Keratinocyte (primary cell): ENCODE measurements at regions not wholly inside any gene's neighbourhood (a gene's known extent, or its start where the extent isn't known, plus 50 kb on each side); places are given as distances from the start of the nearest gene placed in this dataset.

Experiments used
- DNase-seq: peaks from one replicate; pipeline ENCODE4 v3.0.0-alpha.2; 2011; ENCODE audit warnings: low read depth, missing footprints, low spot score
- FAIRE-seq: peaks from 2 replicates; lab custom pipeline; 2011; peaks lifted over from hg19 to GRCh38; lab: Jason Lieb, UNC
- H2AFZ ChIP-seq: 2 replicates; pipeline ENCODE4 v1.6.0; 2012; ENCODE audit warnings: low read length, control low read depth, inconsistent platforms; ENCODE audit not compliant: control insufficient read depth
- H3K27ac ChIP-seq: 2 replicates; pipeline ENCODE4 v1.5.1; 2011; ENCODE audit warnings: low read length; ENCODE audit not compliant: control insufficient read depth, insufficient read depth
- H3K27me3 ChIP-seq: 3 replicates; pipeline ENCODE4 v1.6.0; 2011; ENCODE audit warnings: low read length; ENCODE audit not compliant: control insufficient read depth, insufficient read depth; ENCODE audit errors: extremely low read depth
- H3K36me3 ChIP-seq, 2 experiments: 2 replicates in 1 of 2; 3 replicates in 1 of 2; pipeline ENCODE4 v1.5.1; 2011; ENCODE audit warnings: low read length in 2 of 2, mild to moderate bottlenecking in 1 of 2; ENCODE audit not compliant: control insufficient read depth in 2 of 2, insufficient read depth in 2 of 2; ENCODE audit errors: extremely low read depth in 1 of 2
- H3K4me1 ChIP-seq: 3 replicates; pipeline ENCODE4 v1.5.1; 2011; ENCODE audit warnings: low read length; ENCODE audit not compliant: control insufficient read depth, insufficient read depth; ENCODE audit errors: extremely low read depth
- H3K4me2 ChIP-seq: 3 replicates; pipeline ENCODE4 v1.6.0; 2011; ENCODE audit warnings: low read depth, low read length; ENCODE audit not compliant: control insufficient read depth, insufficient read depth; ENCODE audit errors: extremely low read depth
- H3K4me3 ChIP-seq, 3 experiments: fragments of 200-600 bp in 1 of 3; sonication (generic) in 1 of 3; 2 replicates in 2 of 3; 3 replicates in 1 of 3; pipeline ENCODE4 v1.5.1; 2011 to 2016; ENCODE audit warnings: low read length in 3 of 3, mild to moderate bottlenecking in 3 of 3, control low read depth in 2 of 3, inconsistent platforms in 1 of 3, low read depth in 1 of 3, mixed read lengths in 1 of 3, mixed run types in 1 of 3, moderate library complexity in 1 of 3; ENCODE audit not compliant: control insufficient read depth in 2 of 3, insufficient read depth in 2 of 3; ENCODE audit errors: extremely low read depth in 1 of 3
- H3K79me2 ChIP-seq: 2 replicates; pipeline ENCODE4 v1.6.0; 2012; ENCODE audit warnings: low read length; ENCODE audit not compliant: control insufficient read depth, insufficient read depth
- H3K9ac ChIP-seq: 3 replicates; pipeline ENCODE4 v1.6.0; 2011; ENCODE audit warnings: low read length; ENCODE audit not compliant: control insufficient read depth, insufficient read depth; ENCODE audit errors: extremely low read depth
- H3K9me1 ChIP-seq: 3 replicates; pipeline ENCODE4 v1.6.0; 2011; ENCODE audit warnings: low read length; ENCODE audit not compliant: control insufficient read depth, insufficient read depth; ENCODE audit errors: extremely low read depth
- H3K9me3 ChIP-seq: 2 replicates; pipeline ENCODE4 v1.5.1; 2012; ENCODE audit warnings: low read depth, low read length; ENCODE audit not compliant: control insufficient read depth
- H4K20me1 ChIP-seq: 3 replicates; pipeline ENCODE4 v1.6.0; 2011; ENCODE audit warnings: low read length; ENCODE audit not compliant: control insufficient read depth, insufficient read depth; ENCODE audit errors: extremely low read depth
- CTCF ChIP-seq, 3 experiments: IDR thresholded peaks in 1 of 3; conservative IDR thresholded peaks in 1 of 3; optimal IDR thresholded peaks in 1 of 3; 2 replicates in 2 of 3; 3 replicates in 1 of 3; pipeline versions ENCODE3 to v1.5.1; 2011; ENCODE audit warnings: low read length in 3 of 3, mild to moderate bottlenecking in 3 of 3, moderate library complexity in 2 of 3, control low read depth in 1 of 3, inconsistent platforms in 1 of 3; ENCODE audit not compliant: insufficient read depth in 2 of 3; ENCODE audit errors: extremely low read depth in 1 of 3
- EZH2 ChIP-seq: IDR thresholded peaks from one replicate; pipeline ENCODE4 v1.6.1; 2012; ENCODE audit warnings: inconsistent platforms, mild to moderate bottlenecking, low read length, moderate library complexity
- dilution Hi-C: fragments of 300-500 bp; cut with MboI; formaldehyde crosslinking; loops from one replicate; pipeline ENCODE4 v1.7.0; 2020; ENCODE audit warnings: low sequenced_read_pairs; ENCODE audit not compliant: extremely low pct_ligation_motif_present

- Histone ChIP-seq H3K9ac (no peak overlapping the region), H3K4me1 (no peaks in the 10 kb centered on the region), H3K9me3 (no peaks in the 10 kb centered on the region), H3K9me1 (no peaks in the 10 kb centered on the region), H3K4me3 (no peak overlapping the region), H3K36me3 (no peaks in the 10 kb centered on the region), H3K79me2 (no peaks in the 10 kb centered on the region), H3K27ac (no peak overlapping the region), H3K4me2 (no peak overlapping the region), H3K27me3 (no peaks in the 10 kb centered on the region), H2AFZ (no peak overlapping the region), H4K20me1 (no peaks in the 10 kb centered on the region)
- DNase-seq = no peak
- dilution Hi-C loops = no loop called here
- TF ChIP-seq CTCF (optimal IDR thresholded peaks at IDR 0.05 in 1 of 3, IDR thresholded peaks at IDR 0.05 in 1 of 3, conservative IDR thresholded peaks at IDR 0.05 in 1 of 3; ENCODE audit: extremely low read depth in 1 of 3, insufficient read depth in 2 of 3, low read length in 3 of 3) (no peak), EZH2 (no peak)
- FAIRE-seq = no peak
These were observed 1242.0 kb downstream of the AMY1C start for GRCh38 chr1:104991702-104992101.

- Histone ChIP-seq H3K36me3 (no peaks in the 10 kb centered on the region), H4K20me1 (no peaks in the 10 kb centered on the region), H3K9ac (no peak overlapping the region), H2AFZ (no peak overlapping the region), H3K4me1 (no peaks in the 10 kb centered on the region), H3K9me1 (no peaks in the 10 kb centered on the region), H3K9me3 (peaks cover 2% of the 10 kb centered on the region), H3K27me3 (no peaks in the 10 kb centered on the region), H3K4me3 (no peak overlapping the region), H3K79me2 (no peaks in the 10 kb centered on the region), H3K27ac (no peak overlapping the region), H3K4me2 (no peak overlapping the region)
- TF ChIP-seq CTCF (optimal IDR thresholded peaks at IDR 0.05 in 1 of 3, IDR thresholded peaks at IDR 0.05 in 1 of 3, conservative IDR thresholded peaks at IDR 0.05 in 1 of 3; ENCODE audit: extremely low read depth in 1 of 3, insufficient read depth in 2 of 3, low read length in 3 of 3) (no peak), EZH2 (no peak)
- dilution Hi-C loops = no loop called here
- FAIRE-seq (no peak), DNase-seq (no peak)
These were observed 1251.1 kb downstream of the AMY1C start for GRCh38 chr1:105000793-105001192.
